ENCODE measurements at regions not wholly inside any gene's neighbourhood (a gene's known extent, or its start where the extent isn't known, plus 50 kb on each side); places are given as distances from the start of the nearest gene placed in this dataset.

GRCh38 chr22:33213383-33214075, 155.3 kb upstream of the SYN3 start:
- H4K20me1 ChIP-seq (ENCODE audit: insufficient read depth), result no peaks in the 10 kb centered on the region
- H2AFZ ChIP-seq (ENCODE audit: low read depth, low read length, poor library complexity, severe bottlenecking), result no peak overlapping the region
- no peak overlapping the region for H3K4me3 ChIP-seq (replicated peaks in 1 of 2; ENCODE audit: low read depth in 1 of 2, low read length in 2 of 2)
- ChIA-PET RAD21 (ENCODE audit: low non-redundant PET in 1 of 2, low total read pairs in 2 of 2, uncharacterized antibody in 2 of 2, unreplicated experiment in 2 of 2) (no interaction called here), POLR2A (no interaction called here), CTCF (no interaction called here)
- ATAC-seq, result no peak
- H3K27me3 ChIP-seq (ENCODE audit: insufficient read depth, low read length), result no peaks in the 10 kb centered on the region
- H3K9ac ChIP-seq (ENCODE audit: low read length), result no peak overlapping the region
- H3K4me1 ChIP-seq (ENCODE audit: control insufficient read depth in 1 of 2, insufficient read depth in 2 of 2, low read length in 2 of 2), result no peaks in the 10 kb centered on the region
- H3K9me2 ChIP-seq (ENCODE audit: insufficient read depth), result no peaks in the 10 kb centered on the region
- no peak overlapping the region for H3K4me2 ChIP-seq (ENCODE audit: low read length)
- BruUV-seq (replicated peaks), result no TSS peak
- intact Hi-C loops (cut with micrococcal nuclease), result no loop called here
- no peak overlapping the region for H3K27ac ChIP-seq (ENCODE audit: low read depth, low read length)
- no peaks in the 10 kb centered on the region for H3K79me2 ChIP-seq (ENCODE audit: insufficient read depth, low read length)
- H3K36me3 ChIP-seq (ENCODE audit: control insufficient read depth in 1 of 2, insufficient read depth in 2 of 2, low read length in 2 of 2), result no peaks in the 10 kb centered on the region
- no peak for DNase-seq (ENCODE audit: low read depth, low spot score)
- no peak for TF ChIP-seq CEBPB (IDR thresholded peaks at IDR 0.05; ENCODE audit: low read depth)
- TF ChIP-seq MAX (IDR thresholded peaks at IDR 0.05), result no peak
- TF ChIP-seq POLR2AphosphoS5 (IDR thresholded peaks at IDR 0.05; ENCODE audit: low read depth, low read length), result no peak
- TF ChIP-seq EZH2 (IDR thresholded peaks at IDR 0.05), result no peak
- no peak for TF ChIP-seq RAD21 (IDR thresholded peaks at IDR 0.05; ENCODE audit: low read depth)
- peaks cover 0 to 9% of the 10 kb centered on the region in 2 experiments; a peak in 1 of 4 replicates for H3K9me3 ChIP-seq (ENCODE audit: control insufficient read depth in 1 of 2, insufficient read depth in 1 of 2, low read depth in 1 of 2, low read length in 2 of 2)

- Histone ChIP-seq H3K9me3 (ENCODE audit: control insufficient read depth in 1 of 2, insufficient read depth in 1 of 2, low read depth in 1 of 2, low read length in 2 of 2) (peaks cover 0 to 9% of the 10 kb centered on the region in 2 experiments; a peak in 1 of 4 replicates), H3K9ac (ENCODE audit: low read length) (no peak overlapping the region), H2AFZ (ENCODE audit: low read depth, low read length, poor library complexity, severe bottlenecking) (no peak overlapping the region), H3K4me1 (ENCODE audit: control insufficient read depth in 1 of 2, insufficient read depth in 2 of 2, low read length in 2 of 2) (no peaks in the 10 kb centered on the region), H3K27me3 (ENCODE audit: insufficient read depth, low read length) (no peaks in the 10 kb centered on the region), H4K20me1 (ENCODE audit: insufficient read depth) (no peaks in the 10 kb centered on the region), H3K4me2 (ENCODE audit: low read length) (no peak overlapping the region), H3K27ac (ENCODE audit: low read depth, low read length) (no peak overlapping the region), H3K4me3 (replicated peaks in 1 of 2; ENCODE audit: low read depth in 1 of 2, low read length in 2 of 2) (no peak overlapping the region), H3K36me3 (ENCODE audit: control insufficient read depth in 1 of 2, insufficient read depth in 2 of 2, low read length in 2 of 2) (no peaks in the 10 kb centered on the region), H3K9me2 (ENCODE audit: insufficient read depth) (no peaks in the 10 kb centered on the region), H3K79me2 (ENCODE audit: insufficient read depth, low read length) (no peaks in the 10 kb centered on the region)
- intact Hi-C loops (cut with micrococcal nuclease), result no loop called here
- no peak for DNase-seq (ENCODE audit: low read depth, low spot score)
- peak; percentile 54; the same call in 1 of the 2 replicates for ATAC-seq
- ChIA-PET POLR2A (no interaction called here), CTCF (interaction anchor here (1.1 kb wide), 1 partner anchor 191 kb away, joined by 4 read pairs; no protein-coding TSS in a partner anchor), RAD21 (ENCODE audit: low non-redundant PET in 1 of 2, low total read pairs in 2 of 2, uncharacterized antibody in 2 of 2, unreplicated experiment in 2 of 2) (no interaction called here)
- no TSS peak for BruUV-seq (replicated peaks)
- TF ChIP-seq REST (IDR thresholded peaks at IDR 0.05; ENCODE audit: low read depth) (no peak), MAX (IDR thresholded peaks at IDR 0.05) (no peak), TCF7L2 (IDR thresholded peaks at IDR 0.05; ENCODE audit: borderline replicate concordance, extremely low read depth, insufficient read depth, insufficient read length) (no peak), FOSL1 (IDR thresholded peaks at IDR 0.05; ENCODE audit: low read depth) (no peak), ATF3 (IDR thresholded peaks at IDR 0.05) (no peak), POLR2AphosphoS5 (IDR thresholded peaks at IDR 0.05; ENCODE audit: low read depth, low read length) (no peak), CEBPB (IDR thresholded peaks at IDR 0.05; ENCODE audit: low read depth) (no peak), RAD21 (IDR thresholded peaks at IDR 0.05; ENCODE audit: low read depth) (0 out of 2 replicates have a peak, but pooled peaks have one; percentile 10), SP1 (IDR thresholded peaks at IDR 0.05; ENCODE audit: low read depth) (no peak), YY1 (IDR thresholded peaks at IDR 0.05; ENCODE audit: extremely low read depth, insufficient replicate concordance, low read depth, low read length) (no peak), ZFX (IDR thresholded peaks at IDR 0.05) (no peak), JUND (IDR thresholded peaks at IDR 0.05) (no peak)
Observed at GRCh38 chr22:33209930-33210784, 152.0 kb upstream of the SYN3 start.
